ENCODE measurements at regions not wholly inside any gene's neighbourhood (a gene's known extent, or its start where the extent isn't known, plus 50 kb on each side); places are given as distances from the start of the nearest gene placed in this dataset.

DNA sequence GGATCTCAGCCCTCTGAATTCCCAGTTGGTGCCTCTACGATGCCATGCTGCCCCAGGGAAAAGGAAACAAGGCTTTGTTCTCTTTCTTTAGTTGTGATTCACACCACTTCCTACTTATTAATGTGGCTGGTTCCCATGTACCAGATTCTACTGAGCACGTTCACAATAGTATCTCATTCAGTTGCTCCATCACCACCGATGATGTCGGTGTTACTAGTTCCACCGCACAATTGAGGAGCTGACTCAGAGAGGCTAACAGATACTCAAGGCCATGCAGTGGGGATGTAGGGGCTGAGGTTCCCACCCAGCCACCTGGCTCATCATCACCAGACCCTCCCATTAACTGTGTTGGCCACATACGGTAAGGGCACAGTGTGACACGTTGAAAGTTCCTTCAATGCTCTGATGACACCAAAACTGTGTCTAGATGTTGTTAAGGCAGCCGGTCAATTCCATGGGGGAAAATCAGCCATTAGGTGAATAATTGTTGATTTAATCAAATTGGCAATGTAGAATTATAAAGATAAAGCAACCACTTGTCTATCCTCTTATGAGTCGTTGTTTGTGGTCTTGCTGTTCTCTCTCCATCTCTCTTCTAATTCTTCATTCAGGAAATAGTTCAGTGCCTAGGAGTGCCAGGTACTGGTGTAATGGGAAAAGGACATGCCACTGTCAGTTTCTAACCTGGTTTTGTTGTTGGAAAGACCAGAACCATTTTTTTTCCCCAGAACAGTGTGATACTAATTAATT is 244.2 kb upstream of the CRY1 start:
- TF ChIP-seq EZH2phosphoT487 (IDR thresholded peaks at IDR 0.05; ENCODE audit: borderline replicate concordance, low read depth, low read length) (no peak), CTCF (conservative IDR thresholded peaks at IDR 0.05; ENCODE audit: low read length) (no peak)
- H4K20me1 ChIP-seq (ENCODE audit: insufficient read depth, low read length), result no peaks in the 10 kb centered on the region
- H3K9me2 ChIP-seq (ENCODE audit: insufficient read depth, low read length), result no peaks in the 10 kb centered on the region
- no peaks in the 10 kb centered on the region for H3K36me3 ChIP-seq (ENCODE audit: insufficient read depth, low read length)
- ChIA-PET CTCF (ENCODE audit: unreplicated experiment) (no interaction called here), POLR2A (no interaction called here)
- no peak overlapping the region for H3K4me3 ChIP-seq (ENCODE audit: low read depth, low read length, poor library complexity, severe bottlenecking)
- DNase-seq (ENCODE audit: low spot score), result no peak
- H3K4me1 ChIP-seq (ENCODE audit: insufficient read depth, low read length, poor library complexity, severe bottlenecking), result no peaks in the 10 kb centered on the region
- no peaks in the 10 kb centered on the region for H3K79me2 ChIP-seq (ENCODE audit: insufficient read depth, low read depth, low read length)
- no peaks in the 10 kb centered on the region for H3K9me3 ChIP-seq (ENCODE audit: low read length)
- H2AFZ ChIP-seq (ENCODE audit: low read length), result no peak overlapping the region
- no peak overlapping the region for H3K4me2 ChIP-seq (ENCODE audit: low read length)
- BruUV-seq (replicated peaks), result no TSS peak
- intact Hi-C loops (cut with micrococcal nuclease; ENCODE audit: unreplicated experiment), result no loop called here
- H3K27ac ChIP-seq (ENCODE audit: low read depth, low read length, poor library complexity, severe bottlenecking), result no peak overlapping the region

GRCh38 chr12:107339487-107339886 is 246.1 kb upstream of the CRY1 start:
- Histone ChIP-seq H3K9me2 (ENCODE audit: insufficient read depth, low read length) (no peaks in the 10 kb centered on the region), H3K4me3 (ENCODE audit: low read depth, low read length, poor library complexity, severe bottlenecking) (no peak overlapping the region), H3K4me2 (ENCODE audit: low read length) (no peak overlapping the region), H3K4me1 (ENCODE audit: insufficient read depth, low read length, poor library complexity, severe bottlenecking) (no peaks in the 10 kb centered on the region), H2AFZ (ENCODE audit: low read length) (no peak overlapping the region), H3K9me3 (ENCODE audit: low read length) (no peaks in the 10 kb centered on the region), H3K79me2 (ENCODE audit: insufficient read depth, low read depth, low read length) (no peaks in the 10 kb centered on the region), H3K27ac (ENCODE audit: low read depth, low read length, poor library complexity, severe bottlenecking) (no peak overlapping the region), H4K20me1 (ENCODE audit: insufficient read depth, low read length) (no peaks in the 10 kb centered on the region), H3K36me3 (ENCODE audit: insufficient read depth, low read length) (no peaks in the 10 kb centered on the region)
- no TSS peak for BruUV-seq (replicated peaks)
- intact Hi-C loops (cut with micrococcal nuclease; ENCODE audit: unreplicated experiment), result no loop called here
- DNase-seq (ENCODE audit: low spot score), result no peak
- CTCF ChIA-PET (ENCODE audit: unreplicated experiment), result no interaction called here
- no peak for TF ChIP-seq EZH2phosphoT487 (IDR thresholded peaks at IDR 0.05; ENCODE audit: borderline replicate concordance, low read depth, low read length)
- no peak for TF ChIP-seq CTCF (conservative IDR thresholded peaks at IDR 0.05; ENCODE audit: low read length)
- POLR2A ChIA-PET, result no interaction called here

- ChIA-PET POLR2A (no interaction called here), CTCF (ENCODE audit: unreplicated experiment) (no interaction called here)
- Histone ChIP-seq H3K4me1 (ENCODE audit: insufficient read depth, low read length, poor library complexity, severe bottlenecking) (no peaks in the 10 kb centered on the region), H3K36me3 (ENCODE audit: insufficient read depth, low read length) (no peaks in the 10 kb centered on the region), H2AFZ (ENCODE audit: low read length) (no peak overlapping the region), H4K20me1 (ENCODE audit: insufficient read depth, low read length) (no peaks in the 10 kb centered on the region), H3K27ac (ENCODE audit: low read depth, low read length, poor library complexity, severe bottlenecking) (no peak overlapping the region), H3K79me2 (ENCODE audit: insufficient read depth, low read depth, low read length) (no peaks in the 10 kb centered on the region), H3K9me2 (ENCODE audit: insufficient read depth, low read length) (no peaks in the 10 kb centered on the region), H3K9me3 (ENCODE audit: low read length) (no peaks in the 10 kb centered on the region), H3K4me2 (ENCODE audit: low read length) (no peak overlapping the region), H3K4me3 (ENCODE audit: low read depth, low read length, poor library complexity, severe bottlenecking) (no peak overlapping the region)
- no TSS peak for BruUV-seq (replicated peaks)
- intact Hi-C loops (cut with micrococcal nuclease; ENCODE audit: unreplicated experiment), result no loop called here
- TF ChIP-seq CTCF (conservative IDR thresholded peaks at IDR 0.05; ENCODE audit: low read length) (no peak), EZH2phosphoT487 (IDR thresholded peaks at IDR 0.05; ENCODE audit: borderline replicate concordance, low read depth, low read length) (no peak)
- DNase-seq (ENCODE audit: low spot score), result no peak
Observed at GRCh38 chr12:107339932-107340331, 246.6 kb upstream of the CRY1 start.
